ENCODE measurements at regions not wholly inside any gene's neighbourhood (a gene's known extent, or its start where the extent isn't known, plus 50 kb on each side); places are given as distances from the start of the nearest gene placed in this dataset.

GRCh38 chr12:84436134-84436533 is 476.5 kb downstream of the SLC6A15 start:
- no peak for TF ChIP-seq CTCF (IDR thresholded peaks at IDR 0.05; ENCODE audit: borderline replicate concordance, extremely low read depth, low read length, poor library complexity, severe bottlenecking)
- no peak for TF ChIP-seq EZH2 (IDR thresholded peaks at IDR 0.05; ENCODE audit: borderline replicate concordance, low read depth, low read length, severe bottlenecking)

Data from DND-41 (cell line).